HuH-7.5 (cell line): ENCODE measurements at regions not wholly inside any gene's neighbourhood (a gene's known extent, or its start where the extent isn't known, plus 50 kb on each side); places are given as distances from the start of the nearest gene placed in this dataset.

Source experiments
- DNase-seq: peaks from one replicate; pipeline ENCODE4 v3.0.0; 2011; ENCODE audit warnings: low spot score

DNA sequence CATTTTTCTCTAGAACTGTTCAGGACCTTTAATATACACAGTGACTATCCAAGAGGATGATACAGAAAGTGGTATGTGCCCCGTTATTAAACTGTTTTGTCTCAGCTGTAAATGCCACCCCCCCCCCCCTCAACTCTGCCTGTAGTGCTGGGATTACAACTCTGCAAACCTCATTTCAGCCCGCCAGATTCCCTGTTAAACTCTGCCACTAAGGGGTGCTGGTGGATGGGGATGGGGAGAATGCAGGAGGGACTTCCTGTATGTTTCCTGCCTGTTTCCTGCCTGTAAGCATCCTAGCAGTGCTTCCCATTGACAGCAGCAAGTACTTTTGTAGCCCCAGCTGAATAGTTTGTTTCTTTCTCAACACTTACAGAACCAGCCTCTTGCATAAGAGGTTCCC lies 301.7 kb upstream of the RORA start:
- DNase-seq = no peak

DNA sequence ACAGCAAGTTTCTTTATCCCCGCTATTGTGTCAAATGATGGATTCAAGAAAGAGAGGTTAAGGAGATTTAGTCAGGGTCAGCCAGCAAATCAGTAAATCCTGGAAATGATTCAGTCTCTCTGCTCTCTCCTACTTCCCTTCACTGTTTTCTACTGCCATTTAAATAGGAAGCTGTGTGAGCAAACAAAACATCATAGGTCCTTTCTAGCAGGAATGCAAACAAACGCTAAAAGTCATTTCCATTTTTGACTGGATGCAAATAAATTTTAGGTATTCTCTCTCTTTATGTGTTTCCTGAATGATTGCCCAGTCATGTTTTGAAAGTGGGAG lies 299.4 kb upstream of the RORA start:
- DNase-seq = no peak

GRCh38 chr15:61527836-61528580 lies 298.9 kb upstream of the RORA start:
- no peak for DNase-seq

GRCh38 chr15:61524545-61524944 lies 295.4 kb upstream of the RORA start:
- DNase-seq = no peak

DNA sequence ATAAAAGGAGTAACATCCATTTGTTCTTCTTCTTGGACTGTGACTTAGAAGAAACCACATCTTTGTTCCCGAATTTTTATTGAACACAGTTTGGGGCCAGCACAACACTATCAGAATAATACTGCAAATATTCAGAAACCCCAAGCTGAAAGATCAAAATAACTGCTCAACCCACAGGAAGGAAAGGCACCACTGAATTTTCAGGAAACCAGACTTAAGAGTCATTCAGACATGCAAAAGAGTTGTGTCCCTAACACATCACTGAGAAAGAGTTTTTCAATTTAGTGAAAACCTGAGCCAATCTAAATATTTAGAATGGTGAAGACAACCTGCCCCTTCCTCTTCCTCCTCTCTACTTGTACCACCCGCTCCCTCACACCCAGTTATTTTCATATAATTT lies 295.0 kb upstream of the RORA start:
- DNase-seq = no peak

- DNase-seq = no peak
Measured at GRCh38 chr15:61522411-61522810, 293.3 kb upstream of the RORA start.

DNA sequence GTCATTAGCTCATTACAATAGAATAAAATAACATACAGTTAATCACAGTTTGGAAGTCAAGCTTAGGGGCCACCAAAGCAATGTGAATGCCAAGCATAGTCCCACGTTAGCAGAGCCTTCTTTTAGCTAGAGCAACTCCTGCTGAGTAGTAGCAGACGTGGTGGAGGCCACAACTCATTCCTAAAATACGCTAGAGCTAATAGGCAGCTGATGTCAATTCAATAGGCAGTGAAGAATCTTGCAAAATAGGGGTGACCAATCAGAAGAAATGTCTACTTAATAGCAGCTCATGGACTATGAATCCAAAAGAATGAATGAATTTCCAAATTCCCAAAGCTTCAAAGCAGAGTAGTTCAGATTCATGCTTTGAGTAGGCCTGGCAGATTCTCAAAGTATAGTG lies 292.9 kb upstream of the RORA start:
- no peak for DNase-seq

- no peak for DNase-seq
Measured at GRCh38 chr15:61519296-61519695, 290.2 kb upstream of the RORA start.

DNA sequence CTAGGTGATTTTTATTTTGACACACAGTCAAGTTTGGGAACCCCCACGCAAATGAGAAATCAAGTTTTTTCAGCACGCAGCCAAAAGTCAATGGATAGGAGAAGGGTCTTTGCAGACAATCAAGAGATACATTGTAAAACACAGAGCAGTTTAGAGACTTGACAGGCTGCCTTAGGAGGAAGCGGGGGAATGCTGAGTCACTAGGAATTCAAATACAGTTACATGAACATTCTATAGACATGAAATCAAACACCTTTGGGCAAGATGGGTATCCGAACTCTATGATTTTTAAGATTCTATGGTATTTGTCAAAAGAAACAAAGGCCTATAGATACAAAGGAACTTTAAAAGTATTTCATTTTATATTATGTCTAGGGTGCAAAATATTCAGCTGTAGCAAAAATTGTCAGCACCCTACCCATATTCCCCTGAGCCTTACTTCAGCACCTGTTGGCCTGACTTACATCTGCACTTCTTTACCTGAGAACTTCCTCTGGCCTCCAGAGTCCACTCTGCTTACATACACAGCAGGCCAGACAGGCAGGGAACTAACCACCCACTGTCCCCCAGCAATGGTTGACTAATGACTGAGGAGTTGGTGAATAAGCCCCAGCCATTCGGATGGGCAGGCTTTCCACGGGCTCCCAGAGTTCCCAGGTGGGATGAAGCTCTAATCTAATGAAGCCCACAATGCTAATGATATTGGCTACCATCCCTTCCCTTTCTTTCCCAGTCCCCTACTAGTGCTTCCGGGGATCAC lies 289.3 kb upstream of the RORA start:
- no peak for DNase-seq

GRCh38 chr15:61517776-61518175 lies 288.7 kb upstream of the RORA start:
- no peak for DNase-seq

GRCh38 chr15:61517335-61517734 lies 288.2 kb upstream of the RORA start:
- DNase-seq = no peak

DNA sequence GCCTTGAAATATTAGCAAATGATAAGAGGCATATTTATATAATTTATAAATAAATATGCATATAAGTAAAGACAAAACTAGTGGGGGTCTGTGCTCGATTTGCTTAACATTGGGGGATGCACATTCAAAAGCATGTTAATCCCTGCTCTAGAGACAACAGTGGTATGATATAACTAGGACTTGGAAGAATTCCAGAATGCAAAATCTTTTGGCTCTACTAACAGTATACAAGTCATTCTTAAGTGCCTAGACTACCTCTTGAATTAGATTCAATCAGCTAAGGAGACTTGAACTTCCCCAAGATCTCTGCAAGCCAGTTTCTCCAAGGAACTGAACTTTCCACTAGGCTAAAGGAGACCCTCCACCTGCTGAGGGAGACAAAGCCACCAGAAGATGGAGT lies 282.7 kb upstream of the RORA start:
- DNase-seq = no peak

- no peak for DNase-seq
Measured at GRCh38 chr15:61511089-61511488, 282.0 kb upstream of the RORA start.

- no peak for DNase-seq
Measured at GRCh38 chr15:61509327-61509840, 280.3 kb upstream of the RORA start.

GRCh38 chr15:61503383-61503969 lies 274.4 kb upstream of the RORA start:
- DNase-seq = no peak

DNA sequence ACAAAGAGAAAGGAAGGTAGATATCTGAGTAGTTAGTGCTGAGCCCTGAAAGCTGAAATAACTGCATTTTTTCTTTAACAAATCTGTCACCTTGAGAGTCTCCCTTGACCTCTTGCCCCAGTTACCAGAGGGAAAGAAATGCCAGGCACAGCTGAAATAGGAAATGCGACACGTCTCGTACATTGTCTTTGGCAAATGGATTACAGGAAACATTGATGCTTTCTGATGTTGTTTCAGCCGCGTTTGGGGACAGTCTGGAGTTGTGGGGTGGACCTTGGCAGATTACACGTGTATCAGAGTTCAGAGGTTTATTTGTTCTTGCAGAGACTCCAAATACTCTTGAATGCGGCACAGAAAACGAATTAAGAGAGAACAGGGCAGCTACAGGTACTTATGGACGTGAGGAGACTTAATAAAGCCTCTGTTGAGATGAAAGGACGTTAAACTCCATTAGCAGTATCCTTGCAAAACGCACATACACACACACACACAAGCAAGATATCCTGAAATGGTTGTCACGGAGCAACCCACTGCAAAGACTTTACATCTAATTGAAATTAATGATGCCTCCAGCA lies 272.8 kb upstream of the RORA start:
- no peak for DNase-seq

DNA sequence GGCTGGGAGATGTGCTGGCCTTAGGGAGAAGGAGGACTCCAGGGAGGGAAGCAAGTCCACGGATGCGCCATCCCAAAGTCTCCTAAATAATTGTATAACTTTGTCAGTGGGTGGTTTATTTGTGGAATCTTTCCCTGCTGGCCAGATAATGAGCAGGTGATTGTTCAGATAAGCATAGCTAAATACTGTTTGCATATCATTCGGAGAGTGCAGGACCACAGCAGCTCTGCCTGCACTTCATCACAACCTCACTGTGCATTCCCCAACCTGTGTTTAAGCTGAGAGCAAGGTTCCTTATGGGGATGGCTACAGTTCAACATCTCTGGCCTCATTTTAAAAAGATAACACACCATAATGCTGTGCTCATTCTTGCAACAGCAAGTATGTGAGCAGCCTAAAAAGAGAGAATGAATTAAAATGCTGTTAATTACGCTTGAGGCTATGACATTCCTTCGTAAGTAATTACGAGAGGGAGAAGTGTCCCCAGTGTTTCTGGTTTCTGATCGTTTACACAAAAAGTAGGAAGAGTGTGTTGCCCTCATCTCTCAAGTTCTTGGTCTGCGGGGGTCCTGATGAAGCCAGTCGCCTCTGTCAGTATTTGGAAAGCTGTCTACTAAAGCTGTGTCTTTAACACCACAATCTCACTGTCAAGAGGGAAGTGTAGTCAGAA lies 272.0 kb upstream of the RORA start:
- no peak for DNase-seq

DNA sequence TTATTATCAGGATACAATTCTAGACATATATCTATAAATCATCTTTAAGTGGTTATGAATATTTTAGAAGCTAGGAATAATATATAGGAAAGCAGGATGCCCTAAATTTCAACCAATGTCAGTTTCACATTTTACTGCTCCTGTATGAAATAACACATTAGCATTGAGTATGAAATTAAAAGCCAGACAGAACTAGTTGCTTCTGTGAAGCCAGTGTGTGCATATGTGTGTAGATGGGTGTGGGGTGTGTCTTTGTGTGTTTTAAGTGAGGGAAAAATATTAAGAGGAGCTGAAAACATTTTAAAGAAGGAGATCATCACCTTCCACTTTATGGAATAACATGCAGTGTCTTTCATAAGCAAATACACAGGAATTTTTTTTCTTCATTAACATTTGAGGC lies 271.4 kb upstream of the RORA start:
- no peak for DNase-seq

DNA sequence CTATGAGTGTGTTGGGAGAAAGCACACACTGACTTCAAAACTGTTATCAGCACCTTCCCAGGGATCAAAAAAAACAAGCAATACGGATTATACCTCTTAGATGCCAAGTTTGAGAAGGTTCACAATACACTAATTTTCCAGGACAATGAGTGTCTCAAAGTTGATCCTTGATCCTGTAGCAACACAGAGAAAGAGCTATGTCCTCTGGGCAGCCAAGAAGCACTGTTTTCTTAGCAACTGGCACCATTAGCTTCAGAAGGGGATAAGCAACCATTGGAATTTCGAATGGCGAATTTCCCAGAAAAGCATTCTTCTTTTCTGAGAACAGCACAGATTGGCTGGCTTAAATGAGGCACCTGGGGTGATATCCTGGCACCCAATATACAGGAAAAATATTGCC lies 270.3 kb upstream of the RORA start:
- DNase-seq = no peak

- no peak for DNase-seq
Measured at GRCh38 chr15:61489571-61489970, 260.5 kb upstream of the RORA start.

GRCh38 chr15:61483599-61483998 lies 254.5 kb upstream of the RORA start:
- no peak for DNase-seq

DNA sequence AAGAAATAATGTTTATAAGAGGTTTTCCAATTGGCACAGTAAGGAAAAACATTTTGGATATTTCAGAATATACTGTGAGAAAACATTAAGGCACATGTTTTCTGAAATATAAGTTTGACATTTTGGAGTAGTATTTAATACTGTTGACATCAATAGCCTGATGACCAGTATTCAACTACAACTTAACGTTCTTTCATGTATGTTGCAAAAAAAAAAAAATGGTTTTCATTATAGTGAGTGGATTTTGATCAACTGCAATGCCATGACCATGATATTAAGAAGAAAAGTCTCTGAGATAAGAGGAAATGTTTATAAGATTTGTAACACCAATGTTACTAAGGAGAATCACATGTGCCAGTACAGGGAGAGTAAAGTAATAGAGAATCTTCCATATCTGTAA lies 252.8 kb upstream of the RORA start:
- DNase-seq = no peak
